ENCODE measurements at regions not wholly inside any gene's neighbourhood (a gene's known extent, or its start where the extent isn't known, plus 50 kb on each side); places are given as distances from the start of the nearest gene placed in this dataset.

DNA sequence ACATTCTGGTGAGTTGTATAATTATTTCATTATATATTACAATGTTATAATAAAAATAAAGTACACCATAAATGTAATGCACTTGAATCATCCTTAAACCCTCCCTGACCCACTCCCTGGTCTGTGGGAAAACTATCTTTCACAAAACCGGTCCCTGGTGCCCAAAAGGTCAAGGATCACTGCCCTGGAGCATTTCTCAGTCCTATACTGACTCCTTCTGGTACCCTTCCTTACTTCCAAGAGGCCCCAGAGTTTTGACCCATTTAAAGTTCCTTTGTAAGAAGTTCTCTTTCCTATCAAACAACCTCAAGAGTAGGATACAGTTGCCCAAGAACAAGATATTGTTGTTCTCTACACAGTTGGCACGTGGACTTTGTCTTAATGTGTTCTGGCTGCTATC, 88.9 kb upstream of the TRPM3 start:
- DNase-seq (ENCODE audit: low read depth) = no peak
- TF ChIP-seq, protein P1, sequence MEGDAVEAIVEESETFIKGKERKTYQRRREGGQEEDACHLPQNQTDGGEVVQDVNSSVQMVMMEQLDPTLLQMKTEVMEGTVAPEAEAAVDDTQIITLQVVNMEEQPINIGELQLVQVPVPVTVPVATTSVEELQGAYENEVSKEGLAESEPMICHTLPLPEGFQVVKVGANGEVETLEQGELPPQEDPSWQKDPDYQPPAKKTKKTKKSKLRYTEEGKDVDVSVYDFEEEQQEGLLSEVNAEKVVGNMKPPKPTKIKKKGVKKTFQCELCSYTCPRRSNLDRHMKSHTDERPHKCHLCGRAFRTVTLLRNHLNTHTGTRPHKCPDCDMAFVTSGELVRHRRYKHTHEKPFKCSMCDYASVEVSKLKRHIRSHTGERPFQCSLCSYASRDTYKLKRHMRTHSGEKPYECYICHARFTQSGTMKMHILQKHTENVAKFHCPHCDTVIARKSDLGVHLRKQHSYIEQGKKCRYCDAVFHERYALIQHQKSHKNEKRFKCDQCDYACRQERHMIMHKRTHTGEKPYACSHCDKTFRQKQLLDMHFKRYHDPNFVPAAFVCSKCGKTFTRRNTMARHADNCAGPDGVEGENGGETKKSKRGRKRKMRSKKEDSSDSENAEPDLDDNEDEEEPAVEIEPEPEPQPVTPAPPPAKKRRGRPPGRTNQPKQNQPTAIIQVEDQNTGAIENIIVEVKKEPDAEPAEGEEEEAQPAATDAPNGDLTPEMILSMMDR (IDR thresholded peaks at IDR 0.05; ENCODE audit: insufficient read depth, low read depth, low read length, missing control alignments) = no peak
- no peak overlapping the region for H3K4me3 ChIP-seq (ENCODE audit: low read length)

DNA sequence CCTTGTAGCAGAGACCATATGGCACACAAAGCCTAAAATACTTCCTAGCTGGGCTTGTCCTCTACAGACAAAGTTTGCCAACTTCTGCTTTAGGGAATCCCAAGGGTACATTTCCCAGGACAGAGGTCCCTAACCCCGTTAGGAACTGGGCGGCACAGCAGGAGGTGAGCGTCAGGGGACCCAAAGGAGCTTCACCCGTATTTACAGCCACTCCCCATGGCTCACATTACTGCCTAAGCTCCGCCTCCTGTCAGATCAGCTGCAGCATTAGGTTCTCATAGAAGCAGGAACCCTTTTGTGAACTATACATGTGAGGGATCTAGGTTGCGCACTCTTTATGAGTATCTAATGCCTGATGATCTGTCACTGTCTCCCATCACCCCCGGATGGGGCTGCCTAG, 88.5 kb upstream of the TRPM3 start:
- H3K4me3 ChIP-seq (ENCODE audit: low read length) = no peak overlapping the region
- DNase-seq (ENCODE audit: low read depth) = no peak
- TF ChIP-seq, protein P1 (IDR thresholded peaks at IDR 0.05; ENCODE audit: insufficient read depth, low read depth, low read length, missing control alignments) = no peak

DNA sequence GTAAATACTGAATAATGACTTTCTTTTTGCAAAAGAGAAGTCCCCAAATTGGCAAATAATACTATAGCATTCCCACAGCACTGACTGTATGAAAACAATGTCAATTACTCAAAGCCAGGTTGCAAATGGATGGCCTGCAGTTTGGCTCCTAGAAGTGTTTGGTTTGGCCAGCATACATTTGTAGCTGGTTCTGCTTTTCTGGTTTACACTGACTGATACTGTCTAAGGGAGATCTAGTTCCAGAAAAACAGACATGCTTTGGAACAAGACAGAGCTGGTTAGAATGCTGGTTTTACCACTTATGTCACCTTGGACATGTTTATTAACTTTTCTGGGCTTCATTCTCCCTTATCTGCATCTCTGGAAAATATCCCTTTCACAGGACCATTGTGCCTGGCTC, 81.5 kb upstream of the TRPM3 start:
- DNase-seq (ENCODE audit: low read depth) = no peak
- TF ChIP-seq, protein P1 (IDR thresholded peaks at IDR 0.05; ENCODE audit: insufficient read depth, low read depth, low read length, missing control alignments) = no peak
- no peak overlapping the region for H3K4me3 ChIP-seq (ENCODE audit: low read length)

DNA sequence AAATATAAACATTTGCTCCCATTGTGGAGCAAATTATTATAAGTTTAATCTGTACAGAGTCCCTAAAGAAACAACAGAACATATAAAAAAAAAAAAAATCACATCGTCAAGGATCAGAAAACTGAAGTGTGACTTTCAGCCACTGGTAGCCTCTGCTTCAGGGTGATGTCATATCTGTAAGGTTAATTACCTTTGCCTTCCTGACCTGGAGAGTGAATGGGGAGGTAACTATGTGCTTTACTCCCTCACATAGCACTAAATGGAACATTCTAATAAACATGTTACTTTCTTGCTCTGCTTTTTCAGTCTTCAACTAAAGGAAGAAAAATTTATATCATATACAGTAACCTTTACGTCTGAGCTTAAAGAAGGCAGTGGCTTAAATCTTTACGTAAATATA, 70.3 kb upstream of the TRPM3 start:
- no peak for DNase-seq (ENCODE audit: low read depth)
- TF ChIP-seq, protein P1 (IDR thresholded peaks at IDR 0.05; ENCODE audit: insufficient read depth, low read depth, low read length, missing control alignments) = no peak
- no peak overlapping the region for H3K4me3 ChIP-seq (ENCODE audit: low read length)

DNA sequence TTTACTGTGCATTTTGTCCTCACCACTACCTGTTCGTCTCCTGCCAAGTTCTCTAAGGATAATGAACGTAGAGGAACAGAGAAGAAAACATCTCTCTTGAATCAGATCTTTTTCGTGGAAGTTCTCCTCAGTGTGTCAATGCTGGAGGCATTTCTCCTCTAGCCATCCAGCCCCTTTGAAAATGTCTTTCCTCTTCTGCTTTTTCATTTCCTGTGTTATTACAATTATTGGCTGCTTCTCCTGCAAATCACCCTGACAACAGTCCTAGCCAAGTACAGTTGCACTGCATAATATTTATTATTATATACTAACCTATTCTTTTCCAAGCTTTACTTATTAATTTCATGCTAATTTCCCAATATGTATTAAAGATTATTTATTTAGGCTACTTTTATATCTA, 61.8 kb upstream of the TRPM3 start:
- TF ChIP-seq, protein P1 (IDR thresholded peaks at IDR 0.05; ENCODE audit: insufficient read depth, low read depth, low read length, missing control alignments) = no peak
- DNase-seq (ENCODE audit: low read depth) = no peak
- no peak overlapping the region for H3K4me3 ChIP-seq (ENCODE audit: low read length)

DNA sequence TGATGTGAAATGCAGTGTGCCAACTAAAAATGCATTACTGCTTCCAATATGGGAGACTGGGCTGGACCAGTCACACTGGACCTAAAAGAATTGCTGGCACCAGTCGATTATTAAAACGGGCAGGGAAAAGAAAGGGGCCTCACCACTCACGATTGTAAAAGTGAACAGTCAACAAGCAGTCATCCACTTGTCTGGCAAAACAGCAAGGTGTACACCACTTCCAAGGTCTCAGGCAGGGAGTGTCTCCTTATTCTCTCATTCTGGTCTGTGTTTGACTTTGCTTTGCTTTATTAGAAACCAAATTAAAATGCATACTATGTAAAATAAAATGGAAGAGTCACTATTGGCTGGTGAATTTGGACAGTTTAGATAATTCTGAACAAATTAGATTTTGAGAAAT, 57.8 kb upstream of the TRPM3 start:
- TF ChIP-seq, protein P1 (IDR thresholded peaks at IDR 0.05; ENCODE audit: insufficient read depth, low read depth, low read length, missing control alignments) = no peak
- no peak for DNase-seq (ENCODE audit: low read depth)
- H3K4me3 ChIP-seq (ENCODE audit: low read length) = no peak overlapping the region

DNA sequence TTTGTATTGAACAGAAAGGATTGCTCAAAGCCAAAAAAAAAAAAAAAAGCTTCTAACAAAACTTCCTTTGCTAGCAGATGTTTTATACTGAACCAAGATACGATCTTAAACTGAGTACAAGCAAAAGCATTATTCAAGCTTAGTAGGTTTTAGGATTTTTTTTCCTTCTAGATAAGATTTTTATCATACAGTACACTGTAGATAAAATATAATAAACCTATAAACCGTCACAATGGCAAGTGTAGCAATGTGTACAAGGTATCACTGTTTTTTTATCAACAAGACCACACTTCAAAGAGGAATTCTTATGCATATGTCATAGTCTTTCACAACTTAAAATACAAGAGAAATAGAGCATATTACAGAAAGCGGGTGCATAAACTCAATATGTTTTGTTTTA, 56.5 kb upstream of the TRPM3 start:
- DNase-seq (ENCODE audit: low read depth) = no peak
- TF ChIP-seq, protein P1 (IDR thresholded peaks at IDR 0.05; ENCODE audit: insufficient read depth, low read depth, low read length, missing control alignments) = no peak
- H3K4me3 ChIP-seq (ENCODE audit: low read length) = no peak overlapping the region

Measured in epithelial cell of esophagus (primary cell).